ENCODE measurements at regions not wholly inside any gene's neighbourhood (a gene's known extent, or its start where the extent isn't known, plus 50 kb on each side); places are given as distances from the start of the nearest gene placed in this dataset.

- TF ChIP-seq, protein P1, sequence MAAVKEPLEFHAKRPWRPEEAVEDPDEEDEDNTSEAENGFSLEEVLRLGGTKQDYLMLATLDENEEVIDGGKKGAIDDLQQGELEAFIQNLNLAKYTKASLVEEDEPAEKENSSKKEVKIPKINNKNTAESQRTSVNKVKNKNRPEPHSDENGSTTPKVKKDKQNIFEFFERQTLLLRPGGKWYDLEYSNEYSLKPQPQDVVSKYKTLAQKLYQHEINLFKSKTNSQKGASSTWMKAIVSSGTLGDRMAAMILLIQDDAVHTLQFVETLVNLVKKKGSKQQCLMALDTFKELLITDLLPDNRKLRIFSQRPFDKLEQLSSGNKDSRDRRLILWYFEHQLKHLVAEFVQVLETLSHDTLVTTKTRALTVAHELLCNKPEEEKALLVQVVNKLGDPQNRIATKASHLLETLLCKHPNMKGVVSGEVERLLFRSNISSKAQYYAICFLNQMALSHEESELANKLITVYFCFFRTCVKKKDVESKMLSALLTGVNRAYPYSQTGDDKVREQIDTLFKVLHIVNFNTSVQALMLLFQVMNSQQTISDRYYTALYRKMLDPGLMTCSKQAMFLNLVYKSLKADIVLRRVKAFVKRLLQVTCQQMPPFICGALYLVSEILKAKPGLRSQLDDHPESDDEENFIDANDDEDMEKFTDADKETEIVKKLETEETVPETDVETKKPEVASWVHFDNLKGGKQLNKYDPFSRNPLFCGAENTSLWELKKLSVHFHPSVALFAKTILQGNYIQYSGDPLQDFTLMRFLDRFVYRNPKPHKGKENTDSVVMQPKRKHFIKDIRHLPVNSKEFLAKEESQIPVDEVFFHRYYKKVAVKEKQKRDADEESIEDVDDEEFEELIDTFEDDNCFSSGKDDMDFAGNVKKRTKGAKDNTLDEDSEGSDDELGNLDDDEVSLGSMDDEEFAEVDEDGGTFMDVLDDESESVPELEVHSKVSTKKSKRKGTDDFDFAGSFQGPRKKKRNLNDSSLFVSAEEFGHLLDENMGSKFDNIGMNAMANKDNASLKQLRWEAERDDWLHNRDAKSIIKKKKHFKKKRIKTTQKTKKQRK (IDR thresholded peaks at IDR 0.05; ENCODE audit: low read depth, low read length), result no peak
- no peak for TF ChIP-seq RUNX3 (IDR thresholded peaks at IDR 0.05; ENCODE audit: low read length)
These were observed 959.3 kb downstream of the SH3BGRL start (continued) for GRCh38 chrX:82161195-82161594.

DNA sequence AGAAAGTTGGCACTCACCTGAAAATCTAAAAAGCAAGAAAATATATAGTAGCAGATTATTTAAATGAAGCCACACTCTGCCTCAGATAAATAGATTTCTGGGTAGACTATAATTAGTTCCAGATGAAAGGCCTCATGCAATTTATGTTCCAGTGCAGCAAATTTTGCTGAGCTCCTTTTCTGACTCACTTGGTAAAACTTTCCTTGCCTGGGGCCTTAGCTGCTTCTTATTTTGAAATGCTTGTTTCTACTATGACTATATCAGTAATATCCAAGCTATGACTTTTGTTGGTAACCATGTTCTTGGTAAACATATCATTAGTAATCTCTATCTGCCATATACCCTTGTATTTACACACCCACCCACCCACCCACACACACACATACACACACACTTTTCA is 961.8 kb downstream of the SH3BGRL start:
- no peak for DNase-seq (ENCODE audit: low read depth, low spot score)
- CTCF ChIA-PET, result no interaction called here

More for the DNA sequence above, 961.8 kb downstream of the SH3BGRL start:
- Histone ChIP-seq H2AFZ (ENCODE audit: control insufficient read depth, low read depth, low read length) (no peak overlapping the region), H3K4me2 (ENCODE audit: control insufficient read depth, insufficient read depth) (no peak overlapping the region), H3K27ac (ENCODE audit: control insufficient read depth, insufficient read depth) (no peak overlapping the region), H3K4me3 (no peak overlapping the region), H3K9ac (ENCODE audit: control insufficient read depth, insufficient read depth, low read length) (no peak overlapping the region), H4K20me1 (ENCODE audit: control insufficient read depth, insufficient read depth) (no peaks in the 10 kb centered on the region), H3K27me3 (replicated peaks in 1 of 2; ENCODE audit: control insufficient read depth in 2 of 2, insufficient read depth in 2 of 2, low read length in 1 of 2) (no peaks in the 10 kb centered on the region), H3K79me2 (ENCODE audit: control insufficient read depth, insufficient read depth, low read length) (no peaks in the 10 kb centered on the region), H3K4me1 (ENCODE audit: control insufficient read depth, insufficient read depth, low read length) (no peaks in the 10 kb centered on the region), H3K9me3 (replicated peaks; ENCODE audit: control insufficient read depth, insufficient read depth, low read length) (no peaks in the 10 kb centered on the region), H3K36me3 (ENCODE audit: control insufficient read depth in 2 of 2, insufficient read depth in 2 of 2, low read length in 1 of 2) (no peaks in the 10 kb centered on the region)
- BruUV-seq (replicated peaks), result no TSS peak
- FAIRE-seq (no peak), ATAC-seq (no peak)
- intact Hi-C loops (cut with micrococcal nuclease; ENCODE audit: unreplicated experiment), result no loop called here
- TF ChIP-seq YBX1 (IDR thresholded peaks at IDR 0.05) (no peak), STAT1 (conservative IDR thresholded peaks at IDR 0.05) (no peak), SREBF2 (IDR thresholded peaks at IDR 0.05; ENCODE audit: low read length) (no peak), TCF12 (IDR thresholded peaks at IDR 0.05; ENCODE audit: low read depth, low read length) (no peak), CEBPB (IDR thresholded peaks at IDR 0.05; ENCODE audit: borderline replicate concordance in 1 of 2, low read depth in 2 of 2, low read length in 2 of 2) (no peak)
- ChIA-PET SMC1A (ENCODE audit: uncharacterized antibody, unreplicated experiment) (no interaction called here), POLR2A (no interaction called here), RAD21 (ENCODE audit: unreplicated experiment) (no interaction called here)
- in situ Hi-C loops (cut with MboI), result no loop called here

Measured in GM12878 (cell line).